GM12891 (cell line): ENCODE measurements at regions not wholly inside any gene's neighbourhood (a gene's known extent, or its start where the extent isn't known, plus 50 kb on each side); places are given as distances from the start of the nearest gene placed in this dataset.

Experiments
- POLR2AphosphoS5 ChIP-seq: IDR thresholded peaks from 2 replicates; pipeline ENCODE4 v1.6.1; 2011; ENCODE audit warnings: low read depth, low read length, control low read depth
- TAF1 ChIP-seq: IDR thresholded peaks from 2 replicates; pipeline ENCODE4 v1.6.1; 2011; ENCODE audit warnings: low read depth, low read length, control low read depth

- no peak for TF ChIP-seq TAF1
- TF ChIP-seq POLR2AphosphoS5: no peak
Observed at GRCh38 chr4:10245751-10246150, 129.2 kb upstream of the WDR1 start.
